ENCODE measurements at regions not wholly inside any gene's neighbourhood (a gene's known extent, or its start where the extent isn't known, plus 50 kb on each side); places are given as distances from the start of the nearest gene placed in this dataset.

DNA sequence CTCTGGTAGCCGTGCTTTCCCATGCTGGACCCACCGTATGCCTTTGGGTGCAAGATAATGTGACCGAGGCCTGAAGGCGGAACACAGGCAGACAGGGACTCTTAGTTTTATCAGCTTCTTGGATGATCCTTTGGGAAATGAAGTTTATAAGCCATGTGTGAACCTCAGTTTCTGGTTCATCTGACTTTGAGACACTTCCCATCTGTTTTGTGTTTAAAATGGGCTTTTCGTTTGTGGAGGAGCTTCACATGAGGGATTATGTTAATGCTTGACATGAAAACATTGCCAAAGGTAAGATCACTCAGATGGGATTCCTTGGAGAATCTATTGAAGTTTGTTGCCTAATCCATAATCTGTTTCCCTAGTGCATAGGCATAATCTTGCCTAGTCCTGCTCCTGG is 249.8 kb upstream of the LYZL1 start:
- DNase-seq = no peak

DNA sequence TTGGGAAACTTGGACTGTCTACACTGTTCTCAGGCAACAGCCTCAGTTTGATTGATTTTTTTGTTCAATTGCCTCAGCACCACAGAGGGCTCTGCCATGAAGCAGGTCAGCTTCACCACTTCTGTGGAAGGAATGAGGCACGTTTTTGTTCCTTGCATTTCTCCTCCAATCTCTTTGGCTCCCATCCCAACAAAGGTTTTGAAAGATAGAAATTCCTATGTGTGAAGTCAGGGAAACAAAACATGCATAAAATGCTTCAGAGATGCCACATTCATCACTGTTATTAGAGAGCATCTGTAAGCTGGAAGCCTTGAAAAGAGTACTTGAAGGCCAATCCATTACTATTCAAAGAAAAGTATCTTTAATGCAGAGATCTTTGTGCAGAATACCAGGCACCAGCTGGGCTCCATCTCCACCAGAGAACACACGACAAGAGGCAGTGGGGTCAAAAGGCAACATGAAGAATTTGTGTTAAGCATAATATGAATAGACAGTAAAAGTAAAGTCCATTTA is 249.1 kb upstream of the LYZL1 start:
- no peak for DNase-seq

DNA sequence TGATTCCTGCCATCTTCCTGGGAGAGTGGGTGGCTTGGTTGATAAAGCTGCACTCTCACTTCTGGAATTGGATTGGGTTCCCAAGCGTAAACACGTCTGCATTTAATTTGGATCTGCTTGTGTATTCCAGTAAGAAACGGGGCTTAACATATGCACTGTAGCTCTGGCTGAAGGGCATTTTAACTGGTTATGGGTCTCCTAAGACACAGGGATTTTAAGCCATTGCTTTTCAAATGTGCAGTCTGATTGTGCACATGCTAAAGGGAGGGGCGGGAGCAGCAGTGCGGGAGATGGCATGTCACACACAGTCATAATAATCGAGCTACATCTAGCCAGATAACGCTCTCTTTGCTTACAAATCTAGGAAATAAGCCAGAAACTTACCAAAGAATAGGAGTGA is 247.3 kb upstream of the LYZL1 start:
- DNase-seq = no peak

DNA sequence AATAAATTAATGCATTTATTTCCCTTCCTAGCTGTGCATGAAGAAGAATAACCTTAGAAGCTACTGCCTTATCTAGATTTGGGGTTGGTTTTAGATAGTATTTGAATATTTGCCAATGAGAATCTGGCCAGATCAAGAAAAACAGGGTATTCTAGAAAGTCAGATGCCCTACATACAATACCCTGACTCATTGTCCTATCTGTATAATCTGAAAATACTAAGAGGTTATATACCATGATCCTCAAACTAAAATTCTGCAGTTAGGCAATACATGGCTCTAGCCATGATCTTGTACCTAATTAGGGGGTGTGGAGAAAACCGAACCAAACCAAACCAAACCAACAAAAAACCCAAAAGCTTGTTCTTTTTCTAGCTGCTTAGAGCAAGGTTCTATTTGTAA is 240.4 kb upstream of the LYZL1 start:
- no peak for DNase-seq

DNA sequence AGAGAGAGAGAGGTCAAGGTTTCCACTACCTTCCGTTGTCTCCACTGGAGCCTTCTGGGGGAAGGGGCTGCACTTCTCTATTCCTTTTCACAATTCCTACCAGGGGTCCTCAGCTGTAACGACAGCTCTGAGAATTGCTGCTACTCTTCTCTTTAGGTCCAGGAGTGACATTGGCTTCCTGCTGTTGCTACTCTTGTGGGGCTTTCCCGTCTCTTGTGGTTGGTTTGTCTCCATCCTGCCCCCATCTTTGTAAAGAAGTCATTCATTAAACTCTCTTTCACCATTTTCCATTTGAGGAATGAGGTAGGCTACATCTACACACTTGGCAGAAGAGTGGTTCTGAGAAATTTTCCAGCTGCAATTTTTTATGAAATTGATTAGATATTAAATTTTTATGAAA is 238.8 kb upstream of the LYZL1 start:
- DNase-seq = no peak

DNA sequence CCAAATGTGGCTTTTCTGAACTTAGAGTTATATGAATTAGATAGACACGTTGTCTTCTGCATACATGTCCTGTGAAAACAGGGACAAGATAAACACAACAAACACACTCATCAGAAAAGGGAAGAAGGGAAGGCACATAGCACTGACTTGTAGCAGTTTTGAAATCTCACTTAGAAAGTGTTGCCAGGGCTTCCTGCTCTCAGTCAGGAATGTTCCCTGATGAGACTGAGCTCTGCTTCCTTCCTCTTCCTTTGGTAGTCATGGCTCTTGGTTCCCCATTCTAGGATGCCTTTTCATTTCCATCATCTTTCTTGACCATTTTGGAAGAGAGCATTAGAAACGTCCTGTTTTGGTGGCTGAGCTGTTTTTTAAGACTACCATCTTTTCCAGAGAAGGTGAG is 233.8 kb upstream of the LYZL1 start:
- no peak for DNase-seq

DNA sequence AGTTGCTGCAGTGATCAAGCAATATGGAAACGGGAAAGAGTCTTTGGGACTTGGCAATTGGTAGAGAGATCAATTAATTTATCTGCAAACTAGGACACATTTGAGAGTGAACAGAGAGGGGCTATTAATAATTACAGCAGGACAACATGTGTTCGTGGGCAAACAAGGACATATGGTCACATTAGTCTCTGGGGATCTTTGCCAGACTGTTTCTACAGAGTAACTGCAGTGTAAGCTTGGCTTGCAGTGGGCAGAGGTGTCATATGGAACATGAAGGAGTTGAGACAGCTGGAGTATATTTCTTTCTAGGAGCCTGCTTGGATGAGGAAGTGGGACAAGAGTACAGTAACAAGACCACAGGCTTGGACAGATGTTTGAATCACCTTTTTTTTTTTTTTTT is 232.1 kb upstream of the LYZL1 start:
- DNase-seq = no peak

DNA sequence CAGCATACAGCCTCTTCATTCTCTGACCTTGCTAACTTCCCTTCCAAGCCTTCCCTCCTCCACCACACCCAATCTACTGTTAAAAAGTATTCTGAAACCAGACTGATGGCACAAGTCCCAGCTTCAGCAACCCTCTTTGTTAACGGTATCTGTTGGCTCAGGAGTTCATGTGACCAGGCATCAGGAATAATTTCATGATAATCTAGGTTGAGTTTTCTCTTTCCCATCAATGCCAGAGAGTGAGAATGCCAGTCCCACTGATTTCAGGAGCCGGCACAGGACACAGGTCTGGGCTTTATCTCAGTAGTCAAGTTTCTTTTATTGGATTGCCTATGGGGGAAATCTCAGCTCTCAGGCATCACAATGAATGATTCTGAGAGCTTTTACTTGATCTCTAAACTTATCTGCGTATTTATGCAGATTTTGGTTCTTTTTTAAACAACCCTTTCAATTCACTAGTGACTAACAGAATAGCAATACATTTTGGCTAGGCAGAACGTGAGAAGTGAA is 231.0 kb upstream of the LYZL1 start:
- no peak for DNase-seq

DNA sequence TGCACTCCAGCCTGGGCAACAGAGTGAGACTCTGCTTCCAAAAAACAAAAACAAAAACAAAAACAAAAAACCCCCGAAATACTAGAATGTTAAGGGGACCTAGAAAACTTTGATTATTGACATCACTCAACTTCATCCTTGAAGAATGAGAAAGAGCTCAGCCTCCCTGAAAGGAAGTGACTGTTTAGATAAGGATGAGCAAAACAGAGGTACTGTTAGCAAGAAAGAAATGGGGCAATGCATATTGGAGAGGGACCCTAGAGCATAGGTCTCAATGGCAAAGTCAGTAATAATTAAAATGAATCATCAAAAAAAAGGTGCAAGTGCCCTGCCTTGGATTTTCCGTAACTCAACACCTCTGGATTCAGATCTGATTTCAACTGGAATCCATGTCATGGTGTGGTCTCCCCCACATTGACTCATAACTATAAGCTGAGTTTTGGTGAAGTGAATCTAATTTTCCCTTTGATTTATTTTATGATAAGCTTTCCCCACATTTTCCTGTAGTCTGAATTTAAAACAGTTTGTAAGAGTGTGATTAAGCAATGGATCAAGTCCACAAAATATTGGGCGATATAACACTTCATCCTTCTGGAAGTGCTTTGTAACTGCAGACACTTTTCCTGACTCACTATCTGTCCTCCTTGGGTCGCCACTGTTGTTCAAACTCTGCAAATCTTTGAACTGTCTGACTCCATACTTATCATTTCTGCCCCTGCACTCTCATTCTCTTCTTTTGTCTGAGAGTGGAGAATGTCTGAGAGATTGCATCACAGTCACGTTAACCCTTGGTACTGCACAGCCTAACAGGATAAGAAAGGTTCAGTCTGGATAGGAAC is 224.8 kb upstream of the LYZL1 start:
- no peak for DNase-seq

DNA sequence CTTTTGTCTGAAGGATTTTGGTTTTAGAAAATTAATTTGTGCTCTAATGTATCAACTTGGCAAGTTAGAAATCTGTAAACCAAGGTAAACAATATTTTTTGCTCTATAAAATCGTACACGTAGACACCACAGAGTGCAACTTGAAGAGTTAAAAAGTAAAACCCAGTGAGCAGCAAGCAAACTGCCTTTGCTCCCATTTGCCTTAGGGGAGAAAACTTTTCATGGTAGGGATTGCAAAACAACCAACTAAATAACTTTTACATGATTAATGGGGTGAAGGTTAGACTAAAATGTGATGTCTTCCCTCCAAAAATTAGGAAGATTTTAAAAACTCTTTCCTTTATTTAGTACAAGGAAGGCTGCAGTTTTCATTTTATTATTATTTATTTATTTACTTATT is 224.2 kb upstream of the LYZL1 start:
- DNase-seq = no peak

DNA sequence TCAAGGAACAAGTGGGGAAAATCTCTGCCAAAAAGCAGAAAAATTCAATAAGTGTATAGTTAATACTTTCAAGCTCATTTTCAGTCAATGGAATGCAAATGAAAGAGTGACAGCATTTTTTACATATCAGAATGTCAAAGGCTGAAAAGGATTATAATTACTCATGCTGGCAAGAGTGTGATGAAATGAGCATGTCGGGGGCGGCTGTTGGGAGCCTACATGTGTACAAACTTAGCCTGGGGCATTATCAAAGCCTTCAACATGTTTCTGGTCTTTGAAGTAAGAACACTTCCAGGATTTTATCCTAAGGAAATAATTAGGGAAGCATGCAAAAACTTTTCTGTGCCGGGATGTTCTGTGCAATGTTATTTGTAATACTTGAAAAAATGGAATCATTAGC is 221.7 kb upstream of the LYZL1 start:
- DNase-seq = no peak

DNA sequence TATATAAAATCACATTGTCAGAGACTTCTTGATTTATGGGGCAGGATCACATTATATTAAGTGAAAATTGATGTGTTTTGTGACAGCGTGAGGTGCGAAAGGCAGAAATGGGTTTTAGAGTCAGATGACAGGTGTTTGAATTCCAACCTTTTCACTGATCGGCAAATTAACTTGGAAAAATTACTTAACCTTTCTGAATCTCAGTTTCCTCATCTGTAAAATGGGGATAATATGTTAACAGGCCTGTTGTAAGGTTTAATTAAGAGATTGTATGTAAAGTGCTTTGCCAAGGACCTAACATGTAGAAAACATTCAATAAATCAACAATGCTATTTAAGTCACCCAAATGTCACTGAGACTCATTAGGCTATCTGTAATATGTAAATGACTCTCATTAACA is 221.2 kb upstream of the LYZL1 start:
- DNase-seq = no peak

DNA sequence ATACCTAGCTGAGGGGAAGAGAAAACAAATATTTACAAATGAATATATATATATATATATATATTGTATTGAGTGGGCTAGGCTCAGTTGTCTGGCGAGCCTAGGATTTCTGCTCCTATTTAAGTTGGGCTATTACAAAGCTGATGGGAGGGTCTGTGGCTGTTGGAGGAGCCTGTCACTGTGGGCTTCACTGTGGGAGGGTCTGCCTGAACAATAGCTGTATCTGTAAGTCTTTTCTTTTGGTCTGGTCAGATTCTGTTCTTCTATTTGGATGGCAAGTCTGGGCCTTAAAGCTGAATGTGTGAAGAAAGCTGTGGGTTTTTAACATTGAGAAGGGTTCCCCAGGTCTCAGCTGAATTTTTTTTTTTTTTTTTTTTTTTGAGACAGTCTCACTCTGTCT is 220.6 kb upstream of the LYZL1 start:
- DNase-seq = no peak

DNA sequence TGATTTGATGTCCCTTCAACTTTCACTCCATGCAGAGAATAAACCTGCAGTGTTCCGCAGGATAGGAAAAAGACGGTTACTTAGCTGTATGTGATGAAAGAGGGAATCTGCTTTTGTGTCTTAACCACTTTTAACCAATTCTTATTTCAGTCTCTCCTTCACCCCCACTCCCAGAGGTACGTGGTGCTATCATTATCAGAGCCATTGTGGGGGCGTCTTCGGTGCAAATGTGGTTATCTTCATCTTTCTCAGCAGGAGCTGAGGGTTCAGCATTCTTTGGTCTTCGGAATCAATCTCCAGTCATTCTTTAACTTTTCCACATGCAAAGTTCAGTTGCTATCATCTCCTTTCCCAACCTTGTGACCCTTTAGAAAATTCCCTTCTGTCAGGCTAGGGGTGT is 219.9 kb upstream of the LYZL1 start:
- DNase-seq = no peak

DNA sequence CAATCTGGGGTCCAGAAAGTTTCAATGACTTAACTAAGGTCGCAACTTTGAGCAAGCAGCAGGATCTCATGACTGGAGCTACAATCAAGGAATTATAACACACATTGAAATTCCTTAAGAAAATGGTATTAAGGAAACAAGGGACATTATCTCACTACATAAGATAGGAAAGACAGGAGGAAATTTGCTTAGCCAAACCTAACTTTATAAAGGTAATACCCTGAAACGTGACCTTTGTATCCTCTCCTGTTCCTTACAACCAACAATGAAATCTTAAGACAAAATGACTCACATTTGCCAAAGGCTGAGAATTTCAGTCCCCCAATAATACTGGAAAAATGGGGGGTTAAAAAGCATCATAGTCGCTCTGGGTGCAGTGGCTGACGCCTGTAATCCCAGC is 218.9 kb upstream of the LYZL1 start:
- DNase-seq = no peak

DNA sequence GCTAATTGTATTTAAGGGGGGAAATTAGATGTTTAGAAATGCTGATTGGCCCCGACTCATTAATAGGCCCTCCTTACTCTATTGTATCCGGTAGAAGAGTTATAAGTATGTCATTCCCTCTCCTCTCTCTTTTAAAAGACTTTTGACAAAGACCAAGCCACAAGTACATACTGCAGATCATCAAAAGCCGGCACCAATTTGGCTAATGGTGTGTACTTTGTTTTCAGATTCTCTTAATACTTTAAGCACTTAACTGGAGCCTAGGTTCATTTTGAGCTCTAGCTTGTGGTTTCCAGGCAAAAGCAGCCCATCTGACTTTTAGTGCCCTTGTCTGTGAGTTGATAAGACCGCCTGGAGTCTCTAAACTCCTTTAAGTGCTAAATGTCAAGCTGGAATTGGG is 210.0 kb upstream of the LYZL1 start:
- no peak for DNase-seq

DNA sequence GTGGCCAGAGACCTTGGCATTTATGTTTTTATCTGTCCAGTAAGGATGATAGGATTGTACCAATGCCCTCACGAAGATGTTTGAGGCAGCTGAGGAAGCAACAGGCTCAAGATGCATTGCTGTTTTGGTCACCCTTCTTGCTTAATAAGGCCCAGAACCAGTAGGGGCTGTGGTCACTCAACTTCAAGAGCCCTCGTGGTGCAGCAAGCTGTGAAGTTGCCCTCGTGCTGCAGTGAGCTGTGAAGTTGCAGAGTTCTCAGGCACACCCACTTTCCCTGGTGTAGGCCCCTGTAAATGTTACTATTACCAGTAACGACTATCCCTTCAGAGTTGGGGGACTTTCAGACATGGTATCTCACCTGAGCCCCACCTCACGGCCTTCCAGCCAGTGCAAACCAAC is 207.6 kb upstream of the LYZL1 start:
- no peak for DNase-seq

DNA sequence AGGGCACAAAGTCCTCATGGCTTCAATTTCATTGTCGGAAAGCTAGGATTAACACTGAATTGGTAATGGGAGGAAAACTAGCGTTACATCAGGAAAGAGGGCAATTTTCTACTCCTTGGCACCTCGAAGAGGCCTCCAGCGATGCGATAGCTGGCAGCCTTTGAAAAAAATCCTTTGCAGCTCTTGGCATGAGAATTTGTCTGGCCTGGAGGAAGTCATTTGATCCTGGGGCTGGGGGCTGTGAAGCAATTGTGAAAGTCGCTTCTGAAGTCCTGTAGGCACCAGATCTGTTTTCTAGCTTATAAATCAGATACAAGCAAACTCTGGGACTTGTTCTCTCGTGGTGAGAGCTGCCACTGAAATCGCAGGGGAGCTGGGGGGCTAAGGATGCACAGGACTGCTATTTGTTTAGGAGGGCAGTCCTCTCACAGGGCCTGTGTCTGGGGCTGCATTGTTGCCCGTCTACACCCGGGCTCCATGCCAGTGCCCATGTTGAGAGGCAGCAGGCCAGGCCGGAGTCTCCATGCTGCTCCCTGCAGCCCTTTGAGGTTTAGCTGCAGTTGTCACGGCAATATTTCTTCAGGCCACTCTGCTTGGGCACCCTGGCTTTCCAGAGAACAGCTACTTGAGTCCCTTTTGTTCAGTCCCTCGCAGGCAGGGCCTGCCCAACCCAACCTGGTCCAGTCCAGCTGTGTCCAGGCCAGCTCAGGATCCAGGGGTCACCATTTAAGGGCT is 206.8 kb upstream of the LYZL1 start:
- DNase-seq = peak; percentile 60

DNA sequence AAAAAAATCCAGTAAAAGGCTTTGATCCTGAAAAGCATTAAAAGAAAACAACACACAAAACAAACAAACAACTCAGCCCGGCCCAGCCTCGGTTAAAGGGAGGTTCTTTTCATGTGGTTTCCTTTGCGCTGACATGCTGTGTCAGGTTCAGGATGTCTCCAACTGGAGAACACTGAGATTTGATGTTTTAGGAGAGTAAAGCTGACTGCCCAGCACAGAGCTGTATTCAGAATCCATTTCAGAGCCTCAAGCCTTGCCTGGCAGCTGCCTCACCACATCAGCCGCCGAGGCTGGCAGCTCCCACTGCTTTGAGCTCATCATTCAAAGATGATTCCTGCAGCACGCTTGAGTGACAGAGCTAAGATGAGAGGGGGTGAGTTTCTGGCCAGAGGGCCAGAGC is 205.8 kb upstream of the LYZL1 start:
- DNase-seq = peak; percentile 20

DNA sequence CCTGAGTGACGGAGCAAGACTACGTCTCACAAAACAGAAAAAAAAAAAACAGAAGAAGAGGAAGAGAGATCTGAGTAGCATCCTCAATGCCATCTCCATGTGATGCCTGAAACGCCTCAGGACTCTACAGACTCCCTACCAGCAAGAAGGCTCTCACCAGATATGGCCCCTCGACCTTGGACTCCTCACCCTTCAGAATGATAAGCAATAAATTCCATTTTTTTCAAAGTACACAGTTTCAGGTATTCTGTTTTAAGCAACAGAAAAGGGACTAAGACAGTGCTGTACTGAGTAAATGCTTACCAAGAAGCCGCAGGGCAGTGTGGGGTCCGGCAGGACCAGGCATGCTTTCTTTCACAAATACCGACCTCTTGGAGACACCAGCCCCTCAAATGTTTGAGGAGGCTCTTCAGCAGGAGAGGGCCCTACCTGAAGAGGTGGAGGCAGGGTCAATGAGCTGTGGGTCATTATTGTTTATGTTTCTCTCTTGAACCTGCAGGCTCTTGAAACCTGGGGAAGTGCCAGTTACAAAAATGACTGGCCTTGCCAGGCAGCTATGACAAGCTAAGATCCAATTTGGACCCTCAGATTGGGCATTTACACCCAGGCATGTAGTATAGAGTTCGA is 204.1 kb upstream of the LYZL1 start:
- DNase-seq = no peak

DNA sequence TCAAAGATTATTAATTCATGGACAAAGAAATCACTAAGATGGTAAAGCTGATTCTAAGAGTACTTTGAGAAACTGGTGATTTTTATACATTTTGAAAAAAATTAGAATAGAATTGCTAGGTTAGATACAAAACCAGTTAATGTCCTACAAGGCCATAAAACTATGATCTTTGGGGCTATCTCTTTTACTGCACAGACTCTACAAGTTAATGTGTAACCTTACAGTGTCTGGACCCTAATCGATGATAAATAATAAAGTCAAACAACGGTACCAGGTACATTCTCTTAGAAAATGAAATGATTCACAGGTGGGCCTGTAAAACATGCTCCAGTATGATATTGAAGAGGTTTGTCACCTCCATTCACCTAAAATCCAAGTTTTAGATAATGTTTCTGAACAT is 199.8 kb upstream of the LYZL1 start:
- DNase-seq = no peak

DNA sequence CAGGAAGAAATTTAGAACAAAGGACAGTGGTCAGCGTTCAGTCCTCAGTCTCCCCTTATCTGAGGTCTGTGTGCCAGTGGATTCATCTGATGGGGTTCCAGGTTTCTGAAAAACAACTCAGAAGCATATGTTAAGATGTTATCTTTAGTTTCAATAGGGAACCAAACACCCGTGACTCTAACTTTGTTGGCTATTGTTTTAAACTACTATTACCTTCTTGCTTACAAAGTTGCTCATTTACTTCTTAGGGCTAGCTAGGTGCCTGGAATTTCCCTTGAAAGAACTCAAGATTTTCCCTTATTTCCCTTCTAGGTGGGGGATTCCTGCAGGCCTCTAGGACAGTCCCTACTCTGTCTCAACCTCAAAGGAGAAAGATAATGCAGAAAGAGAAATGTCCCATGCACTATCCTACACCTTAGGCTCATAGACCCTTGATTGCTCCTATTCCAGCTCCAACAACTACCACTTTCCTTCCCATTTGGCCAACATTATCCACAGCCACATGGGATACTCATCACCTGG is 192.5 kb upstream of the LYZL1 start:
- DNase-seq = no peak

DNA sequence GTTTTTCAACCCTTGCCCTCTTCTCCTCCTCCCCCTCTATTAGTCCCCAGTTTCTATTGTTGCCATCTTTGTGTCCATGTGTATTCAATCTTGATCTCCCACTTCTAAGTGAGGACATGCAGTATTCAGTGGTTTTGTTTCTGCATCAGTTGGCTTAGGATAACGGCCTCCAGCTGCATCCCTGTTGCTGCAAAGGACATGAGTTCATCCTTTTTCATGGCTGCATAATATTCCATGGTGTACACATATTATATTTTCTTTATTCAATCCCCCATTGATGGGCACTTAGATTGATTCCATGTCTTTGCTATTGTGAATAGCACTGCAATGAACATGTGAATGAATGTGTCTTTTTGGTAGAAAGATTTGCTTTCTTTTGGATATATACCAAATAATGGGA is 190.4 kb upstream of the LYZL1 start:
- no peak for DNase-seq

DNA sequence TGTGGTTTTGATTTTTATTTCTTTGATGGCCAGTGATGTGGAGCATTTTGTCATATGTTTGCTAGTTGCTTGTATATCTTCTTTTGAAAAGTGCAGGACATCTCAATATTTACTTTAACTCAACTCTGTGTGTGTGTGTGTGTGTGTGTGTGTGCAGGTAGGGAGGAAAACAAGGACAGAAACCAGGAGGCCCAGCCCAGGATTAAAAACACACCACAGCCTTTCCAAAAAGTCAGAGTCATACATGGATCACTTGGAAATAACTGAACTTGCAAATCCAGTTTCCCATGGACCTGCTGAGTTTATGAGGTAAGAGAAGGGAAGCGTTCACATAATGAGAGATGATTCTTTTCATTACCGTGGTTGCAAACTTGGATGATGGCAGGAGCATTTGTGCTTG is 189.9 kb upstream of the LYZL1 start:
- DNase-seq = no peak
